SK-N-SH treated with all-trans-retinoic acid at 6 μM for 48 hours (cell line): ENCODE measurements at regions not wholly inside any gene's neighbourhood (a gene's known extent, or its start where the extent isn't known, plus 50 kb on each side); places are given as distances from the start of the nearest gene placed in this dataset.

Experiments used
- ATAC-seq: fragments of 200-7000 bp; cut with Tn5 transposase; 3 replicates; pipeline ENCODE4 v1.9.1; 2020; ENCODE audit warnings: mild to moderate bottlenecking, moderate library complexity
- ARNTL ChIP-seq: fragments of 450-650 bp; formaldehyde crosslinking; IDR thresholded peaks from 2 replicates; pipeline ENCODE4 v1.5.0; 2020; ENCODE audit warnings: low read depth, mild to moderate bottlenecking, moderate library complexity, borderline replicate concordance
- BACH2 ChIP-seq: fragments of 250-450 bp; sonication (Bioruptor Pico); IDR thresholded peaks from 2 replicates; pipeline ENCODE4 v1.9.0; 2021; ENCODE audit warnings: mild to moderate bottlenecking, borderline replicate concordance
- CREB5 ChIP-seq: fragments of 250-450 bp; sonication (Bioruptor Pico); IDR thresholded peaks from 2 replicates; pipeline ENCODE4 v1.5.1; 2020; ENCODE audit warnings: low read depth, mild to moderate bottlenecking, moderate library complexity
- CSDC2 ChIP-seq: fragments of 250-450 bp; sonication (Bioruptor Pico); IDR thresholded peaks from 2 replicates; pipeline ENCODE4 v1.5.0; 2020; ENCODE audit warnings: mild to moderate bottlenecking, moderate library complexity
- CSRNP3 ChIP-seq: fragments of 250-450 bp; sonication (Bioruptor Pico); IDR thresholded peaks from 2 replicates; pipeline ENCODE4 v1.5.1; 2021; ENCODE audit warnings: mild to moderate bottlenecking, moderate library complexity
- ESRRG ChIP-seq: fragments of 250-450 bp; sonication (Bioruptor Pico); IDR thresholded peaks from 2 replicates; pipeline ENCODE4 v1.6.1; 2021; ENCODE audit warnings: mild to moderate bottlenecking
- GLIS3 ChIP-seq: fragments of 250-450 bp; sonication (Bioruptor Pico); IDR thresholded peaks from 2 replicates; pipeline ENCODE4 v1.5.0; 2020; ENCODE audit warnings: mild to moderate bottlenecking, moderate library complexity
- ISL1 ChIP-seq: fragments of 250-450 bp; sonication (Bioruptor Pico); IDR thresholded peaks from 2 replicates; pipeline ENCODE4 v2.1.2; 2022; ENCODE audit warnings: mild to moderate bottlenecking, moderate library complexity
- OSR1 ChIP-seq: fragments of 250-450 bp; sonication (Bioruptor Pico); IDR thresholded peaks from 2 replicates; pipeline ENCODE4 v1.8.0; 2022; ENCODE audit warnings: moderate library complexity, mild to moderate bottlenecking, inconsistent platforms
- PATZ1 ChIP-seq: fragments of 250-450 bp; sonication (Bioruptor Pico); IDR thresholded peaks from 2 replicates; pipeline ENCODE4 v1.8.0; 2020; ENCODE audit warnings: mild to moderate bottlenecking, moderate library complexity, borderline replicate concordance
- POU6F1 ChIP-seq: fragments of 250-450 bp; sonication (Bioruptor Pico); IDR thresholded peaks from 2 replicates; pipeline ENCODE4 v1.8.0; 2021; ENCODE audit warnings: low read depth, mild to moderate bottlenecking, moderate library complexity, borderline replicate concordance
- PPARA ChIP-seq: fragments of 250-450 bp; sonication (Bioruptor Pico); IDR thresholded peaks from 2 replicates; pipeline ENCODE4 v1.5.0; 2020; ENCODE audit warnings: mild to moderate bottlenecking, borderline replicate concordance
- RARB ChIP-seq: fragments of 250-450 bp; sonication (Bioruptor Pico); IDR thresholded peaks from 2 replicates; pipeline ENCODE4 v1.8.0; 2021; ENCODE audit warnings: mild to moderate bottlenecking, moderate library complexity
- SNAI2 ChIP-seq: fragments of 250-450 bp; sonication (Bioruptor Pico); IDR thresholded peaks from 2 replicates; pipeline ENCODE4 v1.5.0; 2020; ENCODE audit warnings: mild to moderate bottlenecking, moderate library complexity
- TCF4 ChIP-seq: fragments of 250-450 bp; sonication (Bioruptor Pico); IDR thresholded peaks from 2 replicates; pipeline ENCODE4 v1.8.0; 2021; ENCODE audit warnings: mild to moderate bottlenecking, moderate library complexity, borderline replicate concordance
- TOX ChIP-seq: fragments of 250-450 bp; sonication (Bioruptor Pico); IDR thresholded peaks from 2 replicates; pipeline ENCODE4 v1.8.0; 2021; ENCODE audit warnings: mild to moderate bottlenecking, moderate library complexity, borderline replicate concordance
- TSHZ2 ChIP-seq: fragments of 250-450 bp; sonication (Bioruptor Pico); IDR thresholded peaks from 2 replicates; pipeline ENCODE4 v1.5.0; 2020; ENCODE audit warnings: mild to moderate bottlenecking, moderate library complexity
- ZC3H10 ChIP-seq: fragments of 250-450 bp; sonication (Bioruptor Pico); IDR thresholded peaks from 2 replicates; pipeline ENCODE4 v1.5.1; 2021; ENCODE audit warnings: mild to moderate bottlenecking, moderate library complexity
- ZFP3 ChIP-seq: fragments of 250-450 bp; sonication (Bioruptor Pico); IDR thresholded peaks from 2 replicates; pipeline ENCODE4 v1.5.0; 2020; ENCODE audit warnings: mild to moderate bottlenecking, moderate library complexity
- ZFP30 ChIP-seq: fragments of 450-650 bp; formaldehyde crosslinking; IDR thresholded peaks from 2 replicates; pipeline ENCODE4 v1.5.0; 2022; ENCODE audit warnings: mild to moderate bottlenecking, moderate library complexity
- ZNF565 ChIP-seq: fragments of 450-650 bp; formaldehyde crosslinking; conservative IDR thresholded peaks from 2 replicates; pipeline ENCODE4 v1.5.0; 2020; ENCODE audit warnings: low read depth, mild to moderate bottlenecking, moderate library complexity
- ZNF70 ChIP-seq: fragments of 450-650 bp; formaldehyde crosslinking; IDR thresholded peaks from 2 replicates; pipeline ENCODE4 v1.5.0; 2020; ENCODE audit warnings: mild to moderate bottlenecking, moderate library complexity
- ZNF8 ChIP-seq: fragments of 450-650 bp; formaldehyde crosslinking; IDR thresholded peaks from 2 replicates; pipeline ENCODE4 v1.5.0; 2020; ENCODE audit warnings: mild to moderate bottlenecking, moderate library complexity

GRCh38 chr20:24880356-24880755, 68.7 kb upstream of the CST7 start (continued):
- no peak for TF ChIP-seq TSHZ2 (CRISPR knock-in tag)

GRCh38 chr20:24890286-24890685, 58.8 kb upstream of the CST7 start:
- no peak for TF ChIP-seq PPARA
- no peak for TF ChIP-seq TOX (CRISPR knock-in tag)
- no peak for TF ChIP-seq ISL1 (CRISPR knock-in tag)
- TF ChIP-seq SNAI2 (CRISPR knock-in tag) = no peak
- no peak for TF ChIP-seq ESRRG (CRISPR knock-in tag)
- no peak for TF ChIP-seq ZNF8 (CRISPR knock-in tag)
- TF ChIP-seq BACH2 (CRISPR knock-in tag) = no peak
- TF ChIP-seq ZFP30 (CRISPR knock-in tag) = no peak
- no peak for TF ChIP-seq GLIS3
- no peak for TF ChIP-seq CSRNP3 (CRISPR knock-in tag)
- TF ChIP-seq RARB (CRISPR knock-in tag) = no peak
- no peak for TF ChIP-seq CREB5 (CRISPR knock-in tag)
- TF ChIP-seq ZNF565 (CRISPR knock-in tag) = no peak
- TF ChIP-seq ZFP3 = no peak
- TF ChIP-seq ARNTL (CRISPR knock-in tag) = no peak
- TF ChIP-seq TCF4 (CRISPR knock-in tag) = no peak
- no peak for TF ChIP-seq ZC3H10 (CRISPR knock-in tag)
- no peak for ATAC-seq

GRCh38 chr20:24891546-24892393, 57.3 kb upstream of the CST7 start:
- no peak for ATAC-seq
- no peak for TF ChIP-seq OSR1

- TF ChIP-seq CSRNP3 (CRISPR knock-in tag) (no peak), ESRRG (CRISPR knock-in tag) (no peak), POU6F1 (CRISPR knock-in tag) (no peak), TOX (CRISPR knock-in tag) (no peak), ARNTL (CRISPR knock-in tag) (no peak), ZNF8 (CRISPR knock-in tag) (no peak), CSDC2 (CRISPR knock-in tag) (no peak), ISL1 (CRISPR knock-in tag) (no peak), TCF4 (CRISPR knock-in tag) (no peak), ZNF70 (CRISPR knock-in tag) (no peak), ZFP3 (no peak), ZNF565 (CRISPR knock-in tag) (no peak), CREB5 (CRISPR knock-in tag) (no peak), BACH2 (CRISPR knock-in tag) (no peak), PATZ1 (CRISPR knock-in tag) (no peak), ZFP30 (CRISPR knock-in tag) (no peak)
- TF ChIP-seq, all 23 proteins: peak for 0
- ATAC-seq = no peak
Measured at GRCh38 chr20:24892522-24892921, 56.5 kb upstream of the CST7 start.
